GM23338 (cell line): ENCODE measurements at regions not wholly inside any gene's neighbourhood (a gene's known extent, or its start where the extent isn't known, plus 50 kb on each side); places are given as distances from the start of the nearest gene placed in this dataset.

Source experiments
- ATAC-seq: fragments of 200-7000 bp; cut with Tn5 transposase; 3 replicates; pipeline ENCODE4 v1.9.1; 2020
- DNase-seq: peaks from one replicate; pipeline ENCODE4 v3.0.0-alpha.2; 2015; ENCODE audit warnings: low spot score
- H2AFZ ChIP-seq: fragments of 200-600 bp; sonication (generic); 2 replicates; pipeline ENCODE4 v1.8.0; 2016; ENCODE audit warnings: antibody characterized with exemption, mild to moderate bottlenecking, moderate library complexity
- H3F3A ChIP-seq: fragments of 200-600 bp; sonication (generic); replicated peaks from 2 replicates; pipeline ENCODE4 v1.8.0; 2017; ENCODE audit warnings: antibody characterized with exemption, mixed run types, low read depth
- H3K27ac ChIP-seq: fragments of 200-600 bp; sonication (generic); 2 replicates; pipeline ENCODE4 v1.6.1; 2016; ENCODE audit warnings: low read depth
- H3K27me3 ChIP-seq: fragments of 200-600 bp; sonication (generic); 2 replicates; pipeline ENCODE4 v1.8.0; 2016; ENCODE audit warnings: mild to moderate bottlenecking, mixed run types, moderate library complexity; ENCODE audit not compliant: insufficient read depth
- H3K36me3 ChIP-seq: fragments of 200-600 bp; sonication (generic); 2 replicates; pipeline ENCODE4 v1.8.0; 2016; ENCODE audit warnings: mild to moderate bottlenecking; ENCODE audit not compliant: insufficient read depth
- H3K4me1 ChIP-seq: fragments of 200-600 bp; sonication (generic); 2 replicates; pipeline ENCODE4 v1.8.0; 2016; ENCODE audit warnings: mild to moderate bottlenecking, moderate library complexity; ENCODE audit not compliant: insufficient read depth
- H3K4me2 ChIP-seq: fragments of 200-600 bp; sonication (generic); 2 replicates; pipeline ENCODE4 v1.7.1; 2017; ENCODE audit warnings: mixed run types
- H3K4me3 ChIP-seq: fragments of 200-600 bp; sonication (generic); 2 replicates; pipeline ENCODE4 v1.6.1; 2016; ENCODE audit warnings: mixed run types
- H3K79me2 ChIP-seq: fragments of 200-600 bp; sonication (generic); replicated peaks from 2 replicates; pipeline ENCODE4 v1.8.0; 2017; ENCODE audit warnings: mild to moderate bottlenecking; ENCODE audit not compliant: insufficient read depth
- H3K9me2 ChIP-seq: fragments of 200-600 bp; sonication (generic); 2 replicates; pipeline ENCODE4 v1.8.0; 2017; ENCODE audit not compliant: insufficient read depth
- H4K20me1 ChIP-seq: fragments of 200-600 bp; sonication (generic); replicated peaks from 2 replicates; pipeline ENCODE4 v1.8.0; 2017; ENCODE audit warnings: mild to moderate bottlenecking; ENCODE audit not compliant: insufficient read depth
- H3K27ac Mint-ChIP-seq: 2 replicates; pipeline ENCODE4 v1.8.0; 2020; ENCODE audit warnings: inconsistent platforms, mild to moderate bottlenecking, moderate library complexity, mixed read lengths
- H3K27me3 Mint-ChIP-seq: 3 replicates; pipeline ENCODE4 v1.8.0; 2022; ENCODE audit warnings: low read depth, mild to moderate bottlenecking, moderate library complexity, mixed read lengths, inconsistent platforms; ENCODE audit not compliant: insufficient read depth, poor library complexity
- H3K36me3 Mint-ChIP-seq: 3 replicates; pipeline ENCODE4 v1.8.0; 2021; ENCODE audit warnings: low read depth, mild to moderate bottlenecking, inconsistent platforms, moderate library complexity, mixed read lengths
- H3K4me1 Mint-ChIP-seq: 3 replicates; pipeline ENCODE4 v1.8.0; 2020; ENCODE audit warnings: mild to moderate bottlenecking, inconsistent platforms, mixed read lengths
- H3K4me3 Mint-ChIP-seq: 3 replicates; pipeline ENCODE4 v1.8.0; 2021; ENCODE audit warnings: moderate library complexity, mild to moderate bottlenecking, inconsistent platforms, mixed read lengths
- H3K9me3 Mint-ChIP-seq: 3 replicates; pipeline ENCODE4 v1.8.0; 2020; ENCODE audit warnings: moderate library complexity, mild to moderate bottlenecking, inconsistent platforms, mixed read lengths
- CREB1 ChIP-seq: fragments of 250-450 bp; sonication (Bioruptor Pico); IDR thresholded peaks from 2 replicates; pipeline ENCODE4 v1.5.0; 2020; ENCODE audit warnings: low read depth, mild to moderate bottlenecking, moderate library complexity
- EZH2 ChIP-seq: fragments of 200-600 bp; sonication (generic); IDR thresholded peaks from one replicate; pipeline ENCODE4 v1.8.0; 2017; ENCODE audit warnings: antibody characterized with exemption, mild to moderate bottlenecking, low read depth; ENCODE audit not compliant: unreplicated experiment
- EZH2phosphoT487 ChIP-seq: fragments of 200-600 bp; sonication (generic); IDR thresholded peaks from one replicate; pipeline ENCODE4 v1.8.1; 2018; ENCODE audit warnings: antibody characterized with exemption; ENCODE audit not compliant: unreplicated experiment
- JUNB ChIP-seq: IDR thresholded peaks from one replicate; pipeline ENCODE4 v1.6.1; 2016; ENCODE audit warnings: antibody characterized with exemption; ENCODE audit not compliant: unreplicated experiment
- NANOG ChIP-seq: IDR thresholded peaks from 2 replicates; pipeline ENCODE4 v1.6.1; 2016; ENCODE audit warnings: antibody characterized with exemption, borderline replicate concordance
- POLR2AphosphoS5 ChIP-seq: IDR thresholded peaks from 2 replicates; pipeline ENCODE4 v1.6.1; 2016; ENCODE audit warnings: antibody characterized with exemption, low read depth
- STAT1 ChIP-seq: IDR thresholded peaks from one replicate; pipeline ENCODE4 v1.6.1; 2016; ENCODE audit warnings: antibody characterized with exemption; ENCODE audit not compliant: unreplicated experiment
- ZNF114 ChIP-seq: fragments of 250-450 bp; sonication (Bioruptor Pico); IDR thresholded peaks from 2 replicates; pipeline ENCODE4 v1.5.0; 2020; ENCODE audit warnings: mild to moderate bottlenecking, moderate library complexity
- ZNF331 ChIP-seq: fragments of 250-450 bp; sonication (Bioruptor Pico); IDR thresholded peaks from 2 replicates; pipeline ENCODE4 v1.5.0; 2020; ENCODE audit warnings: low read depth, mild to moderate bottlenecking, moderate library complexity
- TF ChIP-seq, protein P1 (sequence below): IDR thresholded peaks from one replicate; pipeline ENCODE4 v1.6.1; 2018; ENCODE audit warnings: antibody characterized with exemption; ENCODE audit not compliant: unreplicated experiment
- TF ChIP-seq, protein P2 (sequence below): fragments of 250-450 bp; sonication (Bioruptor Pico); IDR thresholded peaks from 2 replicates; pipeline ENCODE4 v1.5.0; 2020; ENCODE audit warnings: mild to moderate bottlenecking, moderate library complexity
- TF ChIP-seq, protein P3 (sequence below): IDR thresholded peaks from 2 replicates; pipeline ENCODE4 v1.6.1; 2016; ENCODE audit warnings: antibody characterized with exemption
- TF ChIP-seq, protein P4 (sequence below), 2 experiments: fragments of 200-600 bp in 1 of 2; sonication (generic) in 1 of 2; conservative IDR thresholded peaks; 2 replicates each; pipeline versions ENCODE4 v1.5.1 to v1.6.1; 2016 to 2017; ENCODE audit warnings: antibody characterized with exemption in 2 of 2, low read depth in 2 of 2, mild to moderate bottlenecking in 2 of 2, moderate library complexity in 1 of 2

DNA sequence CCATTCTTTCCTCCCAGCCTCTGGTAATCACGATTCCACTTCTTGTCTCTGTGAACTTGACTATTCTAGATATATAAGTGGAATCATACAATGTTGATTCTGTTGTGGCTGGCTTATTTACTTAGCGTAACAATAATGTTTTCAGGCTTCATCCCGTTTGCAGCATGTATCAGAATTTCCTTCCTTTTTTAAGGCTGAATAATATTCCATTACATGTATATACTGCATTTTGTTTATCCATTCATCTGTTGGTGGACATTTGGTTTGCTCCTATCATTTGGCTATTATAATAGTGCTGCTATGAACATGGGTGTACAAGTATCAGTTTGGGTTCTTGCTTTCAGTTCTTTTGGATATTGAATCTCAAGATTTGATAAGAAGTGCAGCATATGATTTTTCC is 239.7 kb upstream of the ZNF608 start:
- no peak overlapping the region for H3K4me2 ChIP-seq
- TF ChIP-seq JUNB (no peak), STAT1 (no peak), EZH2 (no peak), ZNF331 (CRISPR knock-in tag) (no peak), CREB1 (CRISPR knock-in tag) (no peak), POLR2AphosphoS5 (no peak), ZNF114 (CRISPR knock-in tag) (no peak), NANOG (no peak), EZH2phosphoT487 (no peak)
- TF ChIP-seq, protein P1, sequence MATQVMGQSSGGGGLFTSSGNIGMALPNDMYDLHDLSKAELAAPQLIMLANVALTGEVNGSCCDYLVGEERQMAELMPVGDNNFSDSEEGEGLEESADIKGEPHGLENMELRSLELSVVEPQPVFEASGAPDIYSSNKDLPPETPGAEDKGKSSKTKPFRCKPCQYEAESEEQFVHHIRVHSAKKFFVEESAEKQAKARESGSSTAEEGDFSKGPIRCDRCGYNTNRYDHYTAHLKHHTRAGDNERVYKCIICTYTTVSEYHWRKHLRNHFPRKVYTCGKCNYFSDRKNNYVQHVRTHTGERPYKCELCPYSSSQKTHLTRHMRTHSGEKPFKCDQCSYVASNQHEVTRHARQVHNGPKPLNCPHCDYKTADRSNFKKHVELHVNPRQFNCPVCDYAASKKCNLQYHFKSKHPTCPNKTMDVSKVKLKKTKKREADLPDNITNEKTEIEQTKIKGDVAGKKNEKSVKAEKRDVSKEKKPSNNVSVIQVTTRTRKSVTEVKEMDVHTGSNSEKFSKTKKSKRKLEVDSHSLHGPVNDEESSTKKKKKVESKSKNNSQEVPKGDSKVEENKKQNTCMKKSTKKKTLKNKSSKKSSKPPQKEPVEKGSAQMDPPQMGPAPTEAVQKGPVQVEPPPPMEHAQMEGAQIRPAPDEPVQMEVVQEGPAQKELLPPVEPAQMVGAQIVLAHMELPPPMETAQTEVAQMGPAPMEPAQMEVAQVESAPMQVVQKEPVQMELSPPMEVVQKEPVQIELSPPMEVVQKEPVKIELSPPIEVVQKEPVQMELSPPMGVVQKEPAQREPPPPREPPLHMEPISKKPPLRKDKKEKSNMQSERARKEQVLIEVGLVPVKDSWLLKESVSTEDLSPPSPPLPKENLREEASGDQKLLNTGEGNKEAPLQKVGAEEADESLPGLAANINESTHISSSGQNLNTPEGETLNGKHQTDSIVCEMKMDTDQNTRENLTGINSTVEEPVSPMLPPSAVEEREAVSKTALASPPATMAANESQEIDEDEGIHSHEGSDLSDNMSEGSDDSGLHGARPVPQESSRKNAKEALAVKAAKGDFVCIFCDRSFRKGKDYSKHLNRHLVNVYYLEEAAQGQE = no peak
- TF ChIP-seq, protein P2, sequence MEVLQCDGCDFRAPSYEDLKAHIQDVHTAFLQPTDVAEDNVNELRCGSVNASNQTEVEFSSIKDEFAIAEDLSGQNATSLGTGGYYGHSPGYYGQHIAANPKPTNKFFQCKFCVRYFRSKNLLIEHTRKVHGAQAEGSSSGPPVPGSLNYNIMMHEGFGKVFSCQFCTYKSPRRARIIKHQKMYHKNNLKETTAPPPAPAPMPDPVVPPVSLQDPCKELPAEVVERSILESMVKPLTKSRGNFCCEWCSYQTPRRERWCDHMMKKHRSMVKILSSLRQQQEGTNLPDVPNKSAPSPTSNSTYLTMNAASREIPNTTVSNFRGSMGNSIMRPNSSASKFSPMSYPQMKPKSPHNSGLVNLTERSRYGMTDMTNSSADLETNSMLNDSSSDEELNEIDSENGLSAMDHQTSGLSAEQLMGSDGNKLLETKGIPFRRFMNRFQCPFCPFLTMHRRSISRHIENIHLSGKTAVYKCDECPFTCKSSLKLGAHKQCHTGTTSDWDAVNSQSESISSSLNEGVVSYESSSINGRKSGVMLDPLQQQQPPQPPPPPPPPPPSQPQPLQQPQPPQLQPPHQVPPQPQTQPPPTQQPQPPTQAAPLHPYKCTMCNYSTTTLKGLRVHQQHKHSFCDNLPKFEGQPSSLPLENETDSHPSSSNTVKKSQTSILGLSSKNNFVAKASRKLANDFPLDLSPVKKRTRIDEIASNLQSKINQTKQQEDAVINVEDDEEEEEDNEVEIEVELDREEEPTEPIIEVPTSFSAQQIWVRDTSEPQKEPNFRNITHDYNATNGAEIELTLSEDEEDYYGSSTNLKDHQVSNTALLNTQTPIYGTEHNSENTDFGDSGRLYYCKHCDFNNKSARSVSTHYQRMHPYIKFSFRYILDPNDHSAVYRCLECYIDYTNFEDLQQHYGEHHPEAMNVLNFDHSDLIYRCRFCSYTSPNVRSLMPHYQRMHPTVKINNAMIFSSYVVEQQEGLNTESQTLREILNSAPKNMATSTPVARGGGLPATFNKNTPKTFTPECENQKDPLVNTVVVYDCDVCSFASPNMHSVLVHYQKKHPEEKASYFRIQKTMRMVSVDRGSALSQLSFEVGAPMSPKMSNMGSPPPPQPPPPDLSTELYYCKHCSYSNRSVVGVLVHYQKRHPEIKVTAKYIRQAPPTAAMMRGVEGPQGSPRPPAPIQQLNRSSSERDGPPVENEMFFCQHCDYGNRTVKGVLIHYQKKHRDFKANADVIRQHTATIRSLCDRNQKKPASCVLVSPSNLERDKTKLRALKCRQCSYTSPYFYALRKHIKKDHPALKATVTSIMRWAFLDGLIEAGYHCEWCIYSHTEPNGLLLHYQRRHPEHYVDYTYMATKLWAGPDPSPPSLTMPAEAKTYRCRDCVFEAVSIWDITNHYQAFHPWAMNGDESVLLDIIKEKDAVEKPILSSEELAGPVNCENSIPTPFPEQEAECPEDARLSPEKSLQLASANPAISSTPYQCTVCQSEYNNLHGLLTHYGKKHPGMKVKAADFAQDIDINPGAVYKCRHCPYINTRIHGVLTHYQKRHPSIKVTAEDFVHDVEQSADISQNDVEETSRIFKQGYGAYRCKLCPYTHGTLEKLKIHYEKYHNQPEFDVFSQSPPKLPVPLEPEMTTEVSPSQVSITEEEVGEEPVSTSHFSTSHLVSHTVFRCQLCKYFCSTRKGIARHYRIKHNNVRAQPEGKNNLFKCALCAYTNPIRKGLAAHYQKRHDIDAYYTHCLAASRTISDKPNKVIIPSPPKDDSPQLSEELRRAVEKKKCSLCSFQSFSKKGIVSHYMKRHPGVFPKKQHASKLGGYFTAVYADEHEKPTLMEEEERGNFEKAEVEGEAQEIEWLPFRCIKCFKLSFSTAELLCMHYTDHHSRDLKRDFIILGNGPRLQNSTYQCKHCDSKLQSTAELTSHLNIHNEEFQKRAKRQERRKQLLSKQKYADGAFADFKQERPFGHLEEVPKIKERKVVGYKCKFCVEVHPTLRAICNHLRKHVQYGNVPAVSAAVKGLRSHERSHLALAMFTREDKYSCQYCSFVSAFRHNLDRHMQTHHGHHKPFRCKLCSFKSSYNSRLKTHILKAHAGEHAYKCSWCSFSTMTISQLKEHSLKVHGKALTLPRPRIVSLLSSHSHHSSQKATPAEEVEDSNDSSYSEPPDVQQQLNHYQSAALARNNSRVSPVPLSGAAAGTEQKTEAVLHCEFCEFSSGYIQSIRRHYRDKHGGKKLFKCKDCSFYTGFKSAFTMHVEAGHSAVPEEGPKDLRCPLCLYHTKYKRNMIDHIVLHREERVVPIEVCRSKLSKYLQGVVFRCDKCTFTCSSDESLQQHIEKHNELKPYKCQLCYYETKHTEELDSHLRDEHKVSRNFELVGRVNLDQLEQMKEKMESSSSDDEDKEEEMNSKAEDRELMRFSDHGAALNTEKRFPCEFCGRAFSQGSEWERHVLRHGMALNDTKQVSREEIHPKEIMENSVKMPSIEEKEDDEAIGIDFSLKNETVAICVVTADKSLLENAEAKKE (CRISPR knock-in tag) = no peak
- TF ChIP-seq, protein P3, sequence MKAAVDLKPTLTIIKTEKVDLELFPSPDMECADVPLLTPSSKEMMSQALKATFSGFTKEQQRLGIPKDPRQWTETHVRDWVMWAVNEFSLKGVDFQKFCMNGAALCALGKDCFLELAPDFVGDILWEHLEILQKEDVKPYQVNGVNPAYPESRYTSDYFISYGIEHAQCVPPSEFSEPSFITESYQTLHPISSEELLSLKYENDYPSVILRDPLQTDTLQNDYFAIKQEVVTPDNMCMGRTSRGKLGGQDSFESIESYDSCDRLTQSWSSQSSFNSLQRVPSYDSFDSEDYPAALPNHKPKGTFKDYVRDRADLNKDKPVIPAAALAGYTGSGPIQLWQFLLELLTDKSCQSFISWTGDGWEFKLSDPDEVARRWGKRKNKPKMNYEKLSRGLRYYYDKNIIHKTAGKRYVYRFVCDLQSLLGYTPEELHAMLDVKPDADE = no peak
- TF ChIP-seq, protein P4, sequence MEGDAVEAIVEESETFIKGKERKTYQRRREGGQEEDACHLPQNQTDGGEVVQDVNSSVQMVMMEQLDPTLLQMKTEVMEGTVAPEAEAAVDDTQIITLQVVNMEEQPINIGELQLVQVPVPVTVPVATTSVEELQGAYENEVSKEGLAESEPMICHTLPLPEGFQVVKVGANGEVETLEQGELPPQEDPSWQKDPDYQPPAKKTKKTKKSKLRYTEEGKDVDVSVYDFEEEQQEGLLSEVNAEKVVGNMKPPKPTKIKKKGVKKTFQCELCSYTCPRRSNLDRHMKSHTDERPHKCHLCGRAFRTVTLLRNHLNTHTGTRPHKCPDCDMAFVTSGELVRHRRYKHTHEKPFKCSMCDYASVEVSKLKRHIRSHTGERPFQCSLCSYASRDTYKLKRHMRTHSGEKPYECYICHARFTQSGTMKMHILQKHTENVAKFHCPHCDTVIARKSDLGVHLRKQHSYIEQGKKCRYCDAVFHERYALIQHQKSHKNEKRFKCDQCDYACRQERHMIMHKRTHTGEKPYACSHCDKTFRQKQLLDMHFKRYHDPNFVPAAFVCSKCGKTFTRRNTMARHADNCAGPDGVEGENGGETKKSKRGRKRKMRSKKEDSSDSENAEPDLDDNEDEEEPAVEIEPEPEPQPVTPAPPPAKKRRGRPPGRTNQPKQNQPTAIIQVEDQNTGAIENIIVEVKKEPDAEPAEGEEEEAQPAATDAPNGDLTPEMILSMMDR (conservative IDR thresholded peaks at IDR 0.05; ENCODE audit: low read depth in 2 of 2) = no peak
- peaks cover 4% of the 10 kb centered on the region for H3F3A ChIP-seq
- no peak overlapping the region for H3K27ac ChIP-seq
- ATAC-seq = no peak
- no peaks in the 10 kb centered on the region for H4K20me1 ChIP-seq
- no peak overlapping the region for H3K27ac Mint-ChIP-seq
- peaks cover 8% of the 10 kb centered on the region for H3K36me3 ChIP-seq
- peaks cover 9% of the 10 kb centered on the region; the same call in 1 of the 2 replicates for H3K9me2 ChIP-seq
- H3K27me3 Mint-ChIP-seq = peaks cover 15% of the 10 kb centered on the region
- no peaks in the 10 kb centered on the region for H3K27me3 ChIP-seq
- H3K36me3 Mint-ChIP-seq = peaks cover 61% of the 10 kb centered on the region
- no peak for DNase-seq
- H3K9me3 Mint-ChIP-seq = peaks cover 51% of the 10 kb centered on the region
- no peaks in the 10 kb centered on the region for H3K79me2 ChIP-seq
- peaks cover 11% of the 10 kb centered on the region for H3K4me1 Mint-ChIP-seq
- peaks cover 8% of the 10 kb centered on the region for H3K4me1 ChIP-seq
- H2AFZ ChIP-seq = no peak overlapping the region
- no peak overlapping the region for H3K4me3 ChIP-seq
- no peak overlapping the region for H3K4me3 Mint-ChIP-seq
